ENCODE measurements at regions not wholly inside any gene's neighbourhood (a gene's known extent, or its start where the extent isn't known, plus 50 kb on each side); places are given as distances from the start of the nearest gene placed in this dataset.

- H3K9ac ChIP-seq (replicated peaks; ENCODE audit: extremely low read depth, insufficient read depth, low read length) = no peak overlapping the region
- POLR2A ChIA-PET = no interaction called here
Observed at GRCh38 chr3:6679510-6679909, 181.4 kb upstream of the GRM7 start.

More at GRCh38 chr3:6679510-6679909, 181.4 kb upstream of the GRM7 start:
- H3K4me1 ChIP-seq (ENCODE audit: control insufficient read depth, extremely low read depth, insufficient read depth, low read length) = no peaks in the 10 kb centered on the region
- no peak overlapping the region for H3K4me3 ChIP-seq (replicated peaks in 1 of 3; ENCODE audit: insufficient read depth in 1 of 3, low read depth in 1 of 3, low read length in 3 of 3)
- dilution Hi-C loops (cut with MboI; ENCODE audit: extremely low pct_ligation_motif_present, low sequenced_read_pairs) (no loop called here), intact Hi-C loops (cut with micrococcal nuclease) (no loop called here)
- H3K9me1 ChIP-seq (replicated peaks; ENCODE audit: control insufficient read depth, extremely low read depth, insufficient read depth, low read length) = no peaks in the 10 kb centered on the region
- H3K79me2 ChIP-seq (ENCODE audit: control insufficient read depth, insufficient read depth, low read length) = no peaks in the 10 kb centered on the region
- FAIRE-seq (no peak), DNase-seq (ENCODE audit: low read depth, low spot score) (no peak)
- TF ChIP-seq MAX (IDR thresholded peaks at IDR 0.05; ENCODE audit: insufficient read depth, insufficient read length) (no peak), GATA2 (IDR thresholded peaks at IDR 0.05; ENCODE audit: insufficient read depth, insufficient read length, low read depth, low read length) (no peak), EZH2 (IDR thresholded peaks at IDR 0.05; ENCODE audit: borderline replicate concordance, low read depth, low read length, severe bottlenecking) (no peak), FOS (IDR thresholded peaks at IDR 0.05; ENCODE audit: borderline replicate concordance, insufficient read depth, low read length) (no peak), POLR2A (IDR thresholded peaks at IDR 0.05; ENCODE audit: low read depth, low read length) (no peak), MYC (IDR thresholded peaks at IDR 0.05; ENCODE audit: low read depth, low read length) (no peak), POLR2AphosphoS5 (IDR thresholded peaks at IDR 0.05; ENCODE audit: insufficient read depth, low read depth, low read length) (no peak), JUN (IDR thresholded peaks at IDR 0.05; ENCODE audit: borderline replicate concordance, insufficient read depth, insufficient read length, low read depth) (no peak)
- TF ChIP-seq, protein P1, sequence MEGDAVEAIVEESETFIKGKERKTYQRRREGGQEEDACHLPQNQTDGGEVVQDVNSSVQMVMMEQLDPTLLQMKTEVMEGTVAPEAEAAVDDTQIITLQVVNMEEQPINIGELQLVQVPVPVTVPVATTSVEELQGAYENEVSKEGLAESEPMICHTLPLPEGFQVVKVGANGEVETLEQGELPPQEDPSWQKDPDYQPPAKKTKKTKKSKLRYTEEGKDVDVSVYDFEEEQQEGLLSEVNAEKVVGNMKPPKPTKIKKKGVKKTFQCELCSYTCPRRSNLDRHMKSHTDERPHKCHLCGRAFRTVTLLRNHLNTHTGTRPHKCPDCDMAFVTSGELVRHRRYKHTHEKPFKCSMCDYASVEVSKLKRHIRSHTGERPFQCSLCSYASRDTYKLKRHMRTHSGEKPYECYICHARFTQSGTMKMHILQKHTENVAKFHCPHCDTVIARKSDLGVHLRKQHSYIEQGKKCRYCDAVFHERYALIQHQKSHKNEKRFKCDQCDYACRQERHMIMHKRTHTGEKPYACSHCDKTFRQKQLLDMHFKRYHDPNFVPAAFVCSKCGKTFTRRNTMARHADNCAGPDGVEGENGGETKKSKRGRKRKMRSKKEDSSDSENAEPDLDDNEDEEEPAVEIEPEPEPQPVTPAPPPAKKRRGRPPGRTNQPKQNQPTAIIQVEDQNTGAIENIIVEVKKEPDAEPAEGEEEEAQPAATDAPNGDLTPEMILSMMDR (IDR thresholded peaks at IDR 0.05; ENCODE audit: extremely low read depth in 1 of 2, insufficient read depth in 1 of 2, low read depth in 1 of 2, low read length in 2 of 2) = no peak
- BruUV-seq (replicated peaks) = no TSS peak
- no peaks in the 10 kb centered on the region for H3K27me3 ChIP-seq (ENCODE audit: control insufficient read depth in 2 of 2, insufficient read depth in 2 of 2, low read length in 2 of 2)
- no peak overlapping the region for H3K4me2 ChIP-seq (ENCODE audit: insufficient read depth, low read length)
- no peaks in the 10 kb centered on the region for H3K36me3 ChIP-seq (ENCODE audit: control insufficient read depth in 2 of 2, extremely low read depth in 1 of 2, insufficient read depth in 2 of 2, low read length in 2 of 2)
- no peak overlapping the region for H3K27ac ChIP-seq (ENCODE audit: insufficient read depth, low read depth, low read length)
- H4K20me1 ChIP-seq (replicated peaks; ENCODE audit: control insufficient read depth, extremely low read depth, insufficient read depth, low read length) = no peaks in the 10 kb centered on the region
- H3K9me3 ChIP-seq (replicated peaks; ENCODE audit: control insufficient read depth, insufficient read depth, low read length) = no peaks in the 10 kb centered on the region
- no peak overlapping the region for H2AFZ ChIP-seq (ENCODE audit: low read depth, low read length)
- CTCF ChIA-PET = no interaction called here

Data from endothelial cell of umbilical vein (primary cell).